Activated CD4-positive, CD25-positive, alpha-beta regulatory T cell treated with anti-CD3 and anti-CD28 coated beads, Interleukin-2, amount 50 U/mL, for 16 hours (primary cell): ENCODE measurements at regions not wholly inside any gene's neighbourhood (a gene's known extent, or its start where the extent isn't known, plus 50 kb on each side); places are given as distances from the start of the nearest gene placed in this dataset.
A peak's percentile ranks its signal among the peaks of the same experiment; 100 is the strongest.

Experiments
- DNase-seq: peaks from one replicate; pipeline ENCODE4 v3.0.0-alpha.2; 2020; ENCODE audit warnings: low read depth, low spot score

DNA sequence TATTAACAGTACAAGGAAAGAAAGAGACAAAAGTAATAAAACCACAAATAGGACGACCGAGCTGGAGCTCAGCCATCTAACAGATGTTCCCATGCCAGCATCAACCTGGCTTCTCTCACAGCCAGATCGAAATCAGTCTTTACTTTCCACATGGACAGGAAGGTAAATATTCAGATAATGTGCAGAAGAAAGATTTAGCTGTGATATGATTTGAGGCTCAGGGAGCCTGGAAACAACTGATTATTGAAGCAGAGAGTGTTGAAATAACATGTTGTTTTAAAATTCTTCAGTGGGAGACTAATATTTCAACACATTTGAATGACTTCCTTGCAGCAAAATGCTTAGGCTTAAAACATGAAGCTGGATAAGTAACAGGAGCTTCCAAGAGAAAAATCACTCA, 546.8 kb downstream of the ETS1 start:
- DNase-seq: no peak

DNA sequence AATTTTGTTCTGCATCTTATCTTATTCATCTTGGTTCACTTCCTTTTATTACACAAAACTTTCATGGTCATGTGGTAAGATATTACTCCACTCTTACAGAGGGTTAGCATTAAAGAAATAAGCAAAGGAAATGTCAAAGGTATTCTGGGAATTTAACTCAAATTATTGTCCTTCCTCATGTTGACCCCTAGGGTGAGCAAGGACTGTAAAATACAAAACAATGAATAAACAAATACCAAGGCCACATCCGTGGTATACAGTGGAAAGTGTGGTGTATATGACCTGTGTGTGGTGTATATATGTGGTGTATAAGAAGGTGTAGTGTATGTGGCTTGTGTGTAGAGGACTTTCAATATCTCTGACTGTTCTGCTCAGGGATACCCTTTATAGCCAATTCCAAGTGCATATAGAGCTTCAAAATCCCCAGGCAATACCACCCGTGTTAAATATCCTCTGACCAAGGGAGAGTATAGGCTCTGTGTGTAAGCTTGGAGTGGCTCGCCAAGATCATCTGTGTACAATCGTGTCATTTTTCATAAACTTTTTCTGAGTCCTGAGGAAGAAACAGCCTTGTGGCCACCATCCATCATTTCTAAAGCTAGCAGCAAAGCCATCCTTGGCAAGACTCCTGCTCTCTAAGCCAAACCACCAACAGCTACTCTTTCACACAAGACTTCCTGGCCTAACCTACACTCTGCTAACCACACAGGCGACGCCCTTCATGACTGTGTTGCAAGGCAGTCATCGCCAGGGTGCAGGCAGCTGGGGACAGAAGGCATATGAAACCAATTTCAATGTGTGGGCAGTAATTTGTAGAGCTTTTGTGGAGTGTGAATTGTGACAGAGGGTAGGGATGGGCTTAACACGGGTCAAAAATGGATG, 548.0 kb downstream of the ETS1 start:
- DNase-seq: peak; percentile 59

DNA sequence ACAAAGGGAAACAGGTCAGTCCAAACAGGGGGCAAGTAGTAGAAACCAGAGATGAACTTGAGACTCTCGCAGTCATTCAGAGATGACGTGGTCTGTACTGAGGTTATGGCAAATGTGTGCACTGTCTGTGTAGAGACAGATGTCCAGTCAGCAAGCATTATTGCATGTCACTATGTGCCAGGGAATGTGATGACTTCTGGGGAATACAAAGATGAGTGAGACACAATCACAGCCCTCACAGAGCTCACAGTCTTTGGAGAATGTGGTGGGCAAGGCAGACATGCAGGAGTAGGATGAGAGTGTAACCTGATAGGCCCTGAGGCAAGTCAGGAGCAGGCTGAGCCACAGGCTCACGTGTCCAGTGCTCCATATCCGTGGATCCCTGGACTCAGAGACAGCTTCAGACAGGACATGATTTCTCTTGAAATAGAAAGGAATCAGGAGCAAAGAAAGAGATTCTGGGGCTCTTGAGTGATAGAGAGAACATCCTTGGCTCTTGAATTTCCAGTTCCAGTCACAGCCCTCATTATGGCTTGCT, 550.7 kb downstream of the ETS1 start:
- DNase-seq: no peak

DNA sequence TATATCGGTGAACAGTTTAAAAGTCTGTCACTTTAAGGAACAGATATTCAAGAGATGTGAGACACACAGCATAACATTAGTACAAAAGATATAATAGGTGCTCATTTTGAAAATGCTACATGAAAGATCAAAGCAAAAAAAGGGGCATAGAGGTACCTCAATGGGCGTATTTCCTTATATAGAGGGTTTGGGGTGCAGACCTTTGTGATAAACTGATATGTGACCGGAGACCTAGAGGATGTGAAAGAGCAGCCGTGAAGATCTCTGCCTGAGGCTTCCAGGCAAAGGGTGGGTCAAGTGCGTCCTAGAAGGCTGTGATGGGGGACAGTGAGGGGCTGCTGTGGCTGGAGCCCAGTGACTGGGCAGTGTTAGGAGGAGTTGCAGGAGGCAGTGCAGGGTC, 551.4 kb downstream of the ETS1 start:
- DNase-seq: no peak

DNA sequence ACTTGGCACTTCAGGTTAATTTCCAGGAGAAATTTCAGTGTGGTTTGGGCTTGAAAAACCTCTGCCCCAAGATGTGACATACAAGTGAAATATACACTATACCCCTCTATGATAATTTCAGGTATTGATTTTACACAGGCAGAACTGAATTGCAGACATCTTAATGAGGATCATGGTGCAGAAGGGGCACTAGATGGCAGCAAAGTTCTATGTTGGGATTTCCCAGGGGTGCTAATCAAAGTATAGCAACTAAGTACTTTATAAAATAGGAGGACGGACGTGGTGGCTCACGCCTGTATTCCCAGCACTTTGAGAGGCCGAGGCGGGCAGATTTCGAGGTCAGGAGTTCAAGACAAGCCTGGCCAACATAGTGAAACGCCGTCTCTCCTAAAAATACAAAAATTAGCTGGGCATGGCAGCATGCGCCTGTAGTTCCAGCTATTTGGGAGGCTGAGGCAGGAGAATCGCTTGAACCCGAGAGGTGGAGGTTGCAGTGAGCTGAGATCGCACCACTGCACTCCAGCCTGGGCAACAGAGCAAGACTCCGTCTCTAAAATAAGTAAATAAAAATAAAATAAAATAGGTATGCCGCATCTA, 555.7 kb downstream of the ETS1 start:
- peak; percentile 51 for DNase-seq

DNA sequence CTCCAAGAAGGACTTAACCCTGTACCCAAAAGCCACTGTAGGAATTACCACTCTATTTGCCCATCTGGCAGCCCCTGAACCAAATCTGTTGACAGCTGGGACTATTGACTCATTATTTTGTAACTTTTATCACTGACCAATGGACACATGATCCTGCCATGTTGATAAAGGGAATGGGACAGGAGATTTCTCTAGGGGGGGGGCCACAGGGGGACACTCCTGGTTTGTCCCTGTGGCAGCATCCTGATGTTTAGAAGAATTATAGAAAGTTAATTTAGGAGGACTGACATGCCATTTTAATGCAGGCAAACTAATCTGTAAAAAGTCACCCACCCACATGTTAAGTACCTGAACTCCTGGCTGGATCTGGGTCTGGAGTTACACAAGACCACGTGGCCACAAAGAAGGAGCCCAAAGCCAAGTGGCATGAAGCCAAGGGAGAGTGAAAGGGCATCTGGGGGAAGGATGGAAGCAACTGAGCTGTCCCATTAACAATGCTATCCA, 558.1 kb downstream of the ETS1 start:
- no peak for DNase-seq

DNA sequence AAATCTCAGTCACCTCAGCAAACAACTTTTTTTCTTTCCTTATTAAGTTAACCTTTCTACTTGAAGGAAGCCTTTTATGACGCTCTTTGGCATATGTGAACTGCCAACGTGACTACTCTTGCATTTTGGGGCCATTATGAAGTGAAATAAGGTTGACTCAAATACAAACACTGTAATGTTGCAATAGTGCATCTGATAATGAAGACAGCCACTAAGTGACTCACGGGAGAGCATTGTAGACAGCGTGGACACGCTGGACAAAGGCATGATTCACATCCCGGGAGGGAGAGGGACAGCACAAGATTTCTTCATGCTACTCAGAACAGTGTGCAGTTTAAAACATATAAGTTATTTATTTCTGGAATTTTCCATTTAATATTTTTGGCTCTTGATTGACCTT, 560.8 kb downstream of the ETS1 start:
- no peak for DNase-seq

DNA sequence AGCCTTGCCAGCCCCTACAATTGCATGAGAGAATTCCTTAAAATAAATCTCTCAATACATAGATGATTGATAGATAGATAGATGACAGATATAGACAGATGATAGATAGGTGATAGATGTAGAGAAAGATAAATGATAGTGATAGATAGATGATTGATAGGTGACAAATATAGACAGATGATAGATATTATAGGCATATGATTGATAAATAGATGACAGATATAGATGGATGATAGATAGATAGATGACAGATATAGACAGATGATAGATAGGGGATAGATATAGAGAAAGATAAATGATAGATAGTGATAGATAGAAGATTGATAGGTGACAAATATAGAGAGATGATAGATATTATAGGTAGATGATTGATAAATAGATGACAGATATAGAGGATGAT, 564.6 kb downstream of the ETS1 start:
- no peak for DNase-seq

DNA sequence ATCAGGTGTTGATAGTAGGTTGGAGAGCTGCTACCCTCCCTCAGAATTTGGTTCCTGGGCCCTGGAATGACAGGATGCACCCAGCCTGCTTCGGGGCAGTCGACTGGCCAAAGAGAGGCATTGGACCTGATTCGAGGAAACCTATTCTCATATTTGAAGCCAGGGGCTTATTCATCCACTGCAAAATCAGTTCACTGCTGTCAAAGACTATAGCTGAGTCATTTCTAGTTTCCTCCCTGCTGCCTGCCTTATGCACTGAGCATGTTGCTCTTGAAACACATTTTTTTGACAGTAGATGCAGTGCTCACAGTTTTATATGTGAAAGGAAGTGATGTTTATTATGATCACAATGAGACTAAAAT, 565.4 kb downstream of the ETS1 start:
- DNase-seq: no peak

DNA sequence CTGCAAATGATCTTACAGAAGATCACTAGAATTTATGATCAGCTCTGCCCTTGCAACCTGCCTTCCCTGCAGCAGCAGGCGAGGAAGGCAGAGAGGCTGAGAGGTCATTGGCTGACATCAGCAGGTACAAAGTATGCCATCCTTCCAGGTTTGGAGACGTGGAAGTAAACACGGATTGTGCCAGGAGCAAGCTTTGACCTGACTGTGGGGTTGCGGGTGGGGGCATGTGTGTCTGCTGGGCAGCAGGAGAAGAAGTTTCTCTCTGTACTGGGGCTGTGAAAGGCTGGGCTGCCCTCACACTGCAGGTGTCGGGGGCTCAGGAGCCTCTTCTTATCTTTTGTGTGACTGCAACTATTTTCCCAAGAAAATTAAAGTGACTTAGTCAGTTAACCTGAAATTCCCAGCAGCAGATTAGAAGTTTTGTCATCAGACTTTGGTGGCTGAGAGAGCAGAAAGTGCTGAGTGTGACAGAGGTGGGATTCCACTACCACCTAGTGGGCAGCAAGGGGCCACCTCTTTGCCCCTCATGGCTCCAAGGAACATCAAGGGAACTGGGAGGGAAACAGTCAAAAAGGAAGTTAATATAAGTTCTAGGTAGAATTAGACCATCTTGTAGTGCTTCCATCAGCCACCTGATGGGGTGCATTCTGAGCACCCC, 565.9 kb downstream of the ETS1 start:
- no peak for DNase-seq

DNA sequence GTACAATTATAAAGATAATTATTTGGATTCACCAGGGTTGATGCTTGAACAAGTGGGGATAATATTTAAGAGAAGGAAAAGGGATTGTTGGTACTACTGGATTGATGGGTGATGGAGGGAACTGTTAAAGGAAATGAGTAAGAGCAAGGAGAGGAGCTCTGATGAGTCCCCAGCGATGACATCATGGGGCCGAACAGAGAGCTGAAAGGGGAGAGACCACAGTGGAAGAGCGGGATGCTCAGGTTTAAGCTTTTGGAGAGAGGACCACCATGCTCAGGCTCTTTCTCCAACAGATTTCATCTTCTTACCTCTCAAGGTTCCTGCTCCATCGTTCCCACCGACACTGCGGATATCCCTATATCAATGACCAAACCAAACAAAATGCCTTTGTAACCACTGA, 568.7 kb downstream of the ETS1 start:
- no peak for DNase-seq

DNA sequence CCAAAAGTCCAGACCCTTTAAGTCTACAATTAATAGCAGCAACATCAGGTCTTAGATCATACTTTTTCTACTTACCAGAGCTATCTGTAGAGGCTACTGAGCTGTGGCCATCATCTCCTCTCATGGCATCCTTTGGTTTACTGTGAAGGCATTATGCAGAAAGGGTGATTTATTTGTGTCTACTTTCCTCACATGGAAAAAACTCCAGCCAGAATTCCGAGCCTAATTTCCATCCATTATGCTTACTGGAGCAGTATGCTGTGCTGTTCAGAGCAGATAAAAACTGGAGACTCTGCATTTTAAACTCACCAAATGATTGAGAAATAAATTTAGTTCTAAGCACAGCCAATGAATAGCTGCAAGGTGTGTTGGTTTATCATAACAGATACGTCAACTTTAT, 581.8 kb downstream of the ETS1 start:
- DNase-seq: no peak

DNA sequence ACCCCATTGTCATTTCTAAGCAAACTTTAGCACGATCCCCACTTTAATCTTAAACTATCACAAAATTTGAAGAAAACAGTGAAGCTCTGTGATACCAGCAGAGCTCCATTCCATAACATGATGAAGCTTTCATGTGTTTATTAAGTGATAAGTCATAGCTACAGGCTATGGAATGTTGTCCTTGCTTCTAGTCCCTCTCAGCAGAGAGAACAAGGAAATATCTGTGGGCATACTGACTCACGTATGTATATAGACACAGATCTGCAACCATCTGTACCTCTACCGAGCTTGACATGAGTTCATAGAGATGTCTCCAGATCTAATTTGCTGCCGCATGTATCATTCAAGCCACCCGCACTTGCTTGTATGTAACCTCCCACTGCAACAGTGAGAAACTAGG, 588.9 kb downstream of the ETS1 start:
- no peak for DNase-seq

DNA sequence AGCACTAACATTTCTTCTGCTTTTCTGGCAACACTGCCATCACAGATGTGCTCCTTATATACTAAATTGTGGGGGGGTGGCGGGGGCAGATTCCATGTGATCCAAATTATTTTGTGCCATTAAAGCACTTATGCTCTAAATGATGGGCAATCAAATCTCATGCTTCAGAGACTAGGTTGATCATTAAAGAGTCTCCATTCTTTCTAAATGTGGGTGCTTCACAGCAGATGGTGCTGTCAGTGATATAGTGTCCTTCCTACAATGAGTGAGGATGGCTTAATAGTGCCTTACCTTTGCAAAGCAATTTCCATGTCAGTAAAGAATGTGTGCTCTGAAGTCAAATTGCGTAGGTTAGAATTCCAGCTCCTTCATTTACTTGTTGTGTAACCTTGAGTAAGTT, 589.8 kb downstream of the ETS1 start:
- DNase-seq: no peak

DNA sequence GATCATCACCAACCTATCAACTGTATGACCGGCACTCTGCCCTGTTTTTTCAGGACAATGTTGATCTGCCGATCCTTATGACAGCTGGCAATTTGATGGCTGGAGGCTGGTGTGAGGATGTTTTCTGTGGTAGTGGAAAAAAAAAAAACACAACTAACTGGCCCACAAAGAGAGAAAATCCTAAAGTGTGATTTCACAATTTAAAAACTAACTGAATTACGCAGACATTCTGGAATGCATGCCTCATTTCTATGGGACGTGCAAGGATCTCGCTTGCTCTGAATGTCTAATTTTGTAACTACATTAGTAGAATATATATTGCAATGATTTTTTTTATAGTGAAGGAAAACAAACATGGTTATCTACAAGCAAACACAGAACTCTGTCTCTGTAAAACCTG, 590.5 kb downstream of the ETS1 start:
- DNase-seq: no peak

DNA sequence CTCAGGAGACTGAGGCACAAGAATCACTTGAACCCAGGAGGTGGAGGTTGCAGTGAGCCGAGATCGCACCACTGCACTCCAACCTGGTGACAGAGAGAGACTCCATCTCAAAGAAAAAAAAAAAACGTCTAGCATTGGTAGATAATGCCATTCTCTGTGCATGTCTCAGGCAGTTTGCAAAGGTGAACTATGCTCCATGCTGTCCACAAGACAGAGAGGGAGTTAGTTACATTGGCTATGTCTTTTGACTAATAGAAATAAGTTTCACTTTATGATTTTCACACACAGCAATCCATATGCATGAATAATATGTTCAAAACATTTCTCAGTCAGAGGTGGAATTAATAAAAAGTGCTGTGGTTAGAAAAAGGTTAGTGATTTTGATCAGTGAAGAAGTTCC, 591.4 kb downstream of the ETS1 start:
- no peak for DNase-seq

DNA sequence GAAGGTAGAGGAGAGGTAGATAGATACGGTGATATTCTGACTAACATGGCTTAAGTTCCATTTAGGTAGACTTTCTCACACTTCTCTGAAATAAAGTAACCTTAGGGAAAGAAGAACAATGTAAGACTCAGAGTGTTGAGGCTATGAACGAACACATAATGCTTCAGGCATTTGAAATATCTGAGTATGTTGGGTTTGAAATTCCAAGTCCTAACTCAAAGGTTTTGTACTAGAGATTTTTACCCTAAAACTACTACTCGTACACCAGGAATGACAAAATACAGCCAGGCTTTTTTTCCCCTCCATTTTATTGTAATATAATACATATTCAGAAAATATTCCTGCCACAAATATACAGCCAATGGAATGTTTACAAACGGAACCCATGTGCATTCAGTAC, 592.6 kb downstream of the ETS1 start:
- no peak for DNase-seq

DNA sequence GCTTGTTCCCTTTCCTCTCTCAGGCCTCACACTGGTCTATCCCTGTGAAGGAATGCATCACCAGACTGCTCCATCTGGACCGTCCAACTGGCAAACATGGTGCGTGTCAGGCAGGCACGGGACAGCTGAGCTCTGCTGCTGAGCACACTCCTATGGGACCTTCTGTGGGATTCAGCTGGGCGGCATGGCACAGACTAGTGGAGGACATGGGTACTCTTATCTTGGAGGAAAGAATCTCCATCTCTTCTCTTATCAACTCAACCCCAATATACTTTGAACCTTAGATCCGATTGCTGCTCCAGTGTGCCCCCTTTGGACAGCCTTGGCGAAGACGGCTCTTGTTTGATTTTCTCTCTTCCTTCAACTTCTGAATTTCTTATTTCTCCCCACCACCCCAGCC, 593.6 kb downstream of the ETS1 start:
- no peak for DNase-seq

DNA sequence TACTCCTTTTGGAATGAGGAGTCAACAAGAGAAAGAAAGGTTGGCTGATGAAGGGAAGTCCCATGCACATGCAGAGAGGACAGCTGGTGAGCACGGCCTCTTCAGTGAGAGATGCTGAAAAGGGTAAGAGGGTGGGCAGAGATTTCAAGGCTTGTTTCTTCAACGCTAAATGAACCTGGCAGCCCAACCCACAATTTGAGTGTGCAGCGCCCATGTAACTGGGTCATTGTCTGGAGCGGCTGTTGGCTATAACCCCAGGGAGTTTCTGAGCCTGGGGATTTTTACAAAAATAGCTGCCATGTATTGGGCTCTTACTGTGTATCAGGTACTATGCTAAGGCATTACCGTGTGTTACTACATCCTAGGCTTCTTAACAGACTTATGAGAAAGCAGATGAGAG, 594.1 kb downstream of the ETS1 start:
- DNase-seq: no peak

DNA sequence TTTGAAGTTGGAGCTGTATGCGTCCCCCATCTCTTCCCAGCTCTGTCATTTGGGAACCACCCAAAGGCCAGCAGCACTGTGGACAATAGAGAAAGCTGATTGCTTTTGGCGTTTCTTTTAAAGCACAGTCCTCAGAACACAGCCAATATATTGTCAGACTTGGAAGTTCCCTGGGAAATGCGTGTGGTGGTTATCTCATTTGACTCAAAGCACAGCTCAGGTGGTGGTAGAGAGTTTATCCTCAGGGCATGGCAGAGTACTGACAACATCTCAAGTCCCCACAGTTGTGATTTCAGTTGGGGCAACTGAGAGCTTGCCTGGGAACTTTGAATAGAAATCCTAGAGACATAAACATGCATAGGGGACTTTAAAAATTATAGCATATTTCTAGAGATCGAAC, 601.3 kb downstream of the ETS1 start:
- no peak for DNase-seq

DNA sequence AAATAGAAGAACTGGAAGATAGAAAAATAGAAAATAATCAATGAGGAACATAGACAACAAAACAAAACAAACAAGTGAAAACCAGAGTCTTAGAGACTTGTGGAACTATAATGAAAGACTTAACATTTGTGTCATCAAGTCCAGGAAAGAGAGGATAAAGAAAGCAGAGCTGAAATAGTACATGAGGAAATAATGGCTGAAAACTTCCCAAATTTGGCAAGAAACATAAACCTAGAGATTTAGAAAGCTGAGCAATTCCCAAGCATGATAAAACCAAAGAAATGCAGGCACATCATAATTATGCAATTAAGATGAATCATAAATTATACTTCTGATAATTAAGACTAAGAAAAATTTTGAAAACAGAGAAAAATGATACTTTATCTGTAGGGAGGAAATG, 614.5 kb downstream of the ETS1 start:
- no peak for DNase-seq

DNA sequence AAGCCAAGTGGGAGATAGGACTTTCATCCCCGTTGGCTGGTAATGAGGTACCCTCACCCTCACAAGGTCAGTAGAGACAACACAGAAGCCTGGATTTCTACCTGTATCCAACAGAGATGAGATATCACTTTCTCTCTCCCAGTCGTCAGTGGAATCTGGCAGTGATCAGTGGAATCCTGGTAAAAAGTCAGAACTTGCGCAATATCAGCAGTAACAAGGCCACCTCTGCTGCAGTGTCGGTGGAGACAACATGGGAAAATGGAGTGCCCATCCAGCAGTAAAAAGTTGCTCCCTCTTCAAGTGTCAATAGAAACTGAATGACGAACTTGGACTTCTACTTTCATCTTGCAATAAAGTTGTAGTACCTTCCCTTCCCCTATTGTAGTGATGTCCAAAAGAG, 615.9 kb downstream of the ETS1 start:
- DNase-seq: no peak

DNA sequence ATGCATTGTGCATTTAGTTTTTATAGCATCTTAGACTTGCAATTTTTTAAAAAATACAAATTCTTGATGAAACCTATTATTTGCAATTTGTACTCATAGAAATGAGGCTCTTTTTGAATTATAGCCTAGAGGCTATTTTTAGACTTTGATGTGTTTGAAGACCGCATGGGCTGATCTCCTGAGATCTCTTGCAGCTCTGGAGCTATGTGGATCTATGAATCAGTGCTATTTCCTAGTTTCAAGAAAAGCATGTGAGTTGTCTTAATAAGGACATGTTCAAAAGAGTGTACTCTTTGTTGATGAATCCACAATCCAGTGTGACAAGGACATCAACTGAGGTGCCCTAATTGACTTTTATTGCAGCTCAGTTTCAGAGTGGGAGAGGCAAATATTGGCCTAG, 620.5 kb downstream of the ETS1 start:
- no peak for DNase-seq
